ENCODE measurements at regions not wholly inside any gene's neighbourhood (a gene's known extent, or its start where the extent isn't known, plus 50 kb on each side); places are given as distances from the start of the nearest gene placed in this dataset.

- TF ChIP-seq, protein P1, sequence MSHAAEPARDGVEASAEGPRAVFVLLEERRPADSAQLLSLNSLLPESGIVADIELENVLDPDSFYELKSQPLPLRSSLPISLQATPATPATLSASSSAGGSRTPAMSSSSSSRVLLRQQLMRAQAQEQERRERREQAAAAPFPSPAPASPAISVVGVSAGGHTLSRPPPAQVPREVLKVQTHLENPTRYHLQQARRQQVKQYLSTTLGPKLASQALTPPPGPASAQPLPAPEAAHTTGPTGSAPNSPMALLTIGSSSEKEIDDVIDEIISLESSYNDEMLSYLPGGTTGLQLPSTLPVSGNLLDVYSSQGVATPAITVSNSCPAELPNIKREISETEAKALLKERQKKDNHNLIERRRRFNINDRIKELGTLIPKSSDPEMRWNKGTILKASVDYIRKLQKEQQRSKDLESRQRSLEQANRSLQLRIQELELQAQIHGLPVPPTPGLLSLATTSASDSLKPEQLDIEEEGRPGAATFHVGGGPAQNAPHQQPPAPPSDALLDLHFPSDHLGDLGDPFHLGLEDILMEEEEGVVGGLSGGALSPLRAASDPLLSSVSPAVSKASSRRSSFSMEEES (CRISPR knock-in tag; IDR thresholded peaks at IDR 0.05), result no peak
- 0 out of 2 replicates have a peak, but pooled peaks have one; percentile 31 for TF ChIP-seq MIER3 (CRISPR knock-in tag; IDR thresholded peaks at IDR 0.05; ENCODE audit: borderline replicate concordance)
- TF ChIP-seq YY1 (IDR thresholded peaks at IDR 0.05; ENCODE audit: insufficient read depth, insufficient replicate concordance, low read depth, low read length), result peak; percentile 14
- TF ChIP-seq RELA (CRISPR knock-in tag; IDR thresholded peaks at IDR 0.05), result no peak
- no peak for TF ChIP-seq BRD4 (CRISPR knock-in tag; IDR thresholded peaks at IDR 0.05)
- no peak for TF ChIP-seq FUBP1 (CRISPR knock-in tag; IDR thresholded peaks at IDR 0.05; ENCODE audit: borderline replicate concordance)
- TF ChIP-seq HMGXB4 (CRISPR knock-in tag; IDR thresholded peaks at IDR 0.05; ENCODE audit: borderline replicate concordance in 1 of 2, low read depth in 1 of 2), result peak in 1 of 2 experiments; percentile 70; a peak in 2 of 4 replicates
- TF ChIP-seq, protein P2, sequence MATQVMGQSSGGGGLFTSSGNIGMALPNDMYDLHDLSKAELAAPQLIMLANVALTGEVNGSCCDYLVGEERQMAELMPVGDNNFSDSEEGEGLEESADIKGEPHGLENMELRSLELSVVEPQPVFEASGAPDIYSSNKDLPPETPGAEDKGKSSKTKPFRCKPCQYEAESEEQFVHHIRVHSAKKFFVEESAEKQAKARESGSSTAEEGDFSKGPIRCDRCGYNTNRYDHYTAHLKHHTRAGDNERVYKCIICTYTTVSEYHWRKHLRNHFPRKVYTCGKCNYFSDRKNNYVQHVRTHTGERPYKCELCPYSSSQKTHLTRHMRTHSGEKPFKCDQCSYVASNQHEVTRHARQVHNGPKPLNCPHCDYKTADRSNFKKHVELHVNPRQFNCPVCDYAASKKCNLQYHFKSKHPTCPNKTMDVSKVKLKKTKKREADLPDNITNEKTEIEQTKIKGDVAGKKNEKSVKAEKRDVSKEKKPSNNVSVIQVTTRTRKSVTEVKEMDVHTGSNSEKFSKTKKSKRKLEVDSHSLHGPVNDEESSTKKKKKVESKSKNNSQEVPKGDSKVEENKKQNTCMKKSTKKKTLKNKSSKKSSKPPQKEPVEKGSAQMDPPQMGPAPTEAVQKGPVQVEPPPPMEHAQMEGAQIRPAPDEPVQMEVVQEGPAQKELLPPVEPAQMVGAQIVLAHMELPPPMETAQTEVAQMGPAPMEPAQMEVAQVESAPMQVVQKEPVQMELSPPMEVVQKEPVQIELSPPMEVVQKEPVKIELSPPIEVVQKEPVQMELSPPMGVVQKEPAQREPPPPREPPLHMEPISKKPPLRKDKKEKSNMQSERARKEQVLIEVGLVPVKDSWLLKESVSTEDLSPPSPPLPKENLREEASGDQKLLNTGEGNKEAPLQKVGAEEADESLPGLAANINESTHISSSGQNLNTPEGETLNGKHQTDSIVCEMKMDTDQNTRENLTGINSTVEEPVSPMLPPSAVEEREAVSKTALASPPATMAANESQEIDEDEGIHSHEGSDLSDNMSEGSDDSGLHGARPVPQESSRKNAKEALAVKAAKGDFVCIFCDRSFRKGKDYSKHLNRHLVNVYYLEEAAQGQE (IDR thresholded peaks at IDR 0.05; ENCODE audit: borderline replicate concordance in 1 of 2, low read depth in 1 of 2, low read length in 2 of 2), result no peak
- no peak for TF ChIP-seq SP1 (IDR thresholded peaks at IDR 0.05)
- TF ChIP-seq SP1 (CRISPR knock-in tag; IDR thresholded peaks at IDR 0.05), result peak; percentile 69; the same call in 1 of the 2 replicates
- no peak for TF ChIP-seq MBNL3 (CRISPR knock-in tag; conservative IDR thresholded peaks at IDR 0.05)
- TF ChIP-seq SOX6 (IDR thresholded peaks at IDR 0.05), result no peak
- 0 out of 2 replicates have a peak, but pooled peaks have one; percentile 15 for TF ChIP-seq SOX6 (CRISPR knock-in tag; IDR thresholded peaks at IDR 0.05)
- TF ChIP-seq ZNF12 (CRISPR knock-in tag; IDR thresholded peaks at IDR 0.05), result no peak
- no peak for TF ChIP-seq MEF2D (CRISPR knock-in tag; IDR thresholded peaks at IDR 0.05)
- no peak for TF ChIP-seq TP53 (CRISPR knock-in tag; conservative IDR thresholded peaks at IDR 0.05)
- TF ChIP-seq HNF4G (IDR thresholded peaks at IDR 0.05; ENCODE audit: borderline replicate concordance, low read depth, low read length), result no peak
- no peak for TF ChIP-seq HNF4G (CRISPR knock-in tag; IDR thresholded peaks at IDR 0.05; ENCODE audit: borderline replicate concordance, low read depth)
- TF ChIP-seq, protein P3, sequence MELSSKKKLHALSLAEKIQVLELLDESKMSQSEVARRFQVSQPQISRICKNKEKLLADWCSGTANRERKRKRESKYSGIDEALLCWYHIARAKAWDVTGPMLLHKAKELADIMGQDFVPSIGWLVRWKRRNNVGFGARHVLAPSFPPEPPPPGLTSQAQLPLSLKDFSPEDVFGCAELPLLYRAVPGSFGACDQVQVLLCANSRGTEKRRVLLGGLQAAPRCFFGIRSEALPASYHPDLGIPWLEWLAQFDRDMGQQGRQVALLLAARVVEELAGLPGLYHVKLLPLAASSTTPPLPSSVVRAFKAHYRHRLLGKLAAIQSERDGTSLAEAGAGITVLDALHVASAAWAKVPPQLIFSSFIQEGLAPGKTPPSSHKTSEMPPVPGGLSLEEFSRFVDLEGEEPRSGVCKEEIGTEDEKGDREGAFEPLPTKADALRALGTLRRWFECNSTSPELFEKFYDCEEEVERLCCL (CRISPR knock-in tag; IDR thresholded peaks at IDR 0.05; ENCODE audit: borderline replicate concordance), result no peak
Measured at GRCh38 chr14:106872611-106873446, 1346.4 kb downstream of the TMEM121 start (continued).

Measured in HepG2 (cell line).